AG10803 (cell line): ENCODE measurements at regions not wholly inside any gene's neighbourhood (a gene's known extent, or its start where the extent isn't known, plus 50 kb on each side); places are given as distances from the start of the nearest gene placed in this dataset.

Source experiments
- DNase-seq: peaks from one replicate; pipeline ENCODE4 v3.0.0; 2010; ENCODE audit warnings: low read depth
- H3K4me3 ChIP-seq: 2 replicates; pipeline ENCODE4 v1.5.1; 2011; ENCODE audit warnings: mild to moderate bottlenecking, low read length, control low read depth
- CTCF ChIP-seq: conservative IDR thresholded peaks from 2 replicates; pipeline ENCODE4 v1.5.1; 2011; ENCODE audit warnings: mild to moderate bottlenecking, low read length, control low read depth, inconsistent platforms

DNA sequence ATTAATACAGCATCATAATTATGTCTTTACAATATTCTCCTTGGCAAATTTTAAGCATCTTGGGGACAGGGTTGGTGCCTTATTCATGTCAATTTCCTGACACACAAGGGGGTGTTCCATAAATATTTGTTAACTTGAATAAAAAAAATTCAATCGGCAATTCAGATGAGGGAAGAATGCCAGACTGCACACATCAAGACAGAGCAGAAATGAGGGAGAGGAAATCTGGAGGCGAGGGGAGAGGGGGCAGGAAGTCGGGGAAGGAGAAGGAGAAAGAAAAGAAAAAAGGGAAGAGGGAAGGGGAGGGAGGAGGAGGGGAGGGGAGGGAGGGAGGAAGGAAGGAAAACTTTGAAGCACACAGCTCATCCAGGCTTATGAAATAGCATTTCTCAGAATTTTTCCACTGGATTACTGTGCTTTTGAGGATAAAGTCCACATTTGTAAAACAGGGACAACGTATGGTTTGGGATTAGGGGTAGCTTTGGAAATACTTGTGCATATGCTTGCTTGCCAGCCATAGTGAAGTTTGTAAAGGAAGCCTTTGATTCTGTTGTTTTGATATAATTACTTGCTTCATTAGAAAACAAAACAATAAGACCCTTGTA is 362.1 kb downstream of the SAMD5 start:
- TF ChIP-seq CTCF: no peak
- no peak for DNase-seq
- H3K4me3 ChIP-seq: no peak overlapping the region

DNA sequence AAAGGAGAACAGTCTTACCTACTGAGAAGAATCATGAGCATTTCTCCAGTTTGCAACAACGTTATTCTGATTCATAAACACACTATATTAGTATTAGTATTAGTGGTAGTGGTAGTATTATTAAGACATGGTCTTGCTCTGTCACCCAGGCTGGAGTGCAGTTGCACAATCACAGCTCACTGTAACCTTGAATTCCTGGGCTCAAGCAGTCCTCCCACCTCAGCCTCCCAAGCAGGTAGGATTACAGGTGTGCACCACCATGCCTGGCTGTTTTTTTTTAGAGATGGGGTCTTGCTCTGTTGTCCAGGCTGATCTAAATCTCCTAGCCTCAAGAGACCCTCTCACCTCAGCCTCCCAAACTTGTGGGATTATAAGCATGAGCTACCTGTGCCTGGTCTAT is 363.5 kb downstream of the SAMD5 start:
- TF ChIP-seq CTCF: no peak
- DNase-seq: no peak
- no peak overlapping the region for H3K4me3 ChIP-seq

GRCh38 chr6:147873816-147874215 is 365.3 kb downstream of the SAMD5 start:
- no peak for DNase-seq
- H3K4me3 ChIP-seq: no peak overlapping the region
- TF ChIP-seq CTCF: no peak

DNA sequence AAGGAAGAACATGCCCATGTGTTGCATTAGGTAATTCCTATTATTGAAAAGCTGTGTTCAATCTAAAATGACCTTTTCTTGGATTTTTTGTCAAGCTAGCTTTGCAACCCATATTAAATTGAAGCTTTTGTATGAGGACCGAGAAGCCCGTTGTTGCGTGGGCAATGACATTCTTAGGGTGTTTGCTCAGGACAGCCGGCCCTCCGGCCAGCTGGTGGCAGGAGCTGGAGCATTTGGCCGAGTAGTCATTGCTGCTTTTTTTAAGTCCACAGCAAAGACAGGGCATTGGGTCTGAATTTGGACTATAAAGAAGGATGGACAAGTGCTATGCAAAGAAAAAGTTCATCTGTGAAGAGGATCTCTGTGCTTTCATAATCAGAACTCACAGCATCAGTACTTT is 365.8 kb downstream of the SAMD5 start:
- H3K4me3 ChIP-seq: no peak overlapping the region
- no peak for TF ChIP-seq CTCF
- DNase-seq: no peak

DNA sequence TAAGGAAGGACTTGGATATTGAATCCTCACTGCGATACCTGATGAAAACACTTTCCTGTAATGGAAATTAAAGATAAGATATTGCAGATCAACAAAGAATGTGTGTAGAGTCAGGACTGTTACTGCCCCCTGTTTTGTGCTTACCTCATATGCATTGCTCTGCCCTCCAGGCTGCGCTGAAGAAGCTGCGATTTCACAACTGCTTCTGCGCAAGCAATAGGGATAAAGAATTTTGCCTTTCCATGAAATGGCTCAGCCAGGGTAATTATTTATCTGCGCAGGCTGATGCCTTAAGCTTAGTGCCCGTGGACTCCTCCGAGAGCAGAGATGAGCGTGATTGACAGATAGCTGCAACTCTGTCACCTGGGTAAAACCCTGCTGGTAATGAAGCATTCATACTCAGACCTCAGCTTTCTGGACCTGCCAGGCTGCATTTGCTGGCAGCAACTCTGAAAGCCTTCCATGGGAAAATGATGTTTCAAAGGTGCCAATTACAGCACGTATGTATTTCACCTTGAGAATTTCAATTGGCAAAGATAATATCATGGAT is 370.6 kb downstream of the SAMD5 start:
- H3K4me3 ChIP-seq: no peak overlapping the region
- TF ChIP-seq CTCF: no peak
- DNase-seq: no peak

DNA sequence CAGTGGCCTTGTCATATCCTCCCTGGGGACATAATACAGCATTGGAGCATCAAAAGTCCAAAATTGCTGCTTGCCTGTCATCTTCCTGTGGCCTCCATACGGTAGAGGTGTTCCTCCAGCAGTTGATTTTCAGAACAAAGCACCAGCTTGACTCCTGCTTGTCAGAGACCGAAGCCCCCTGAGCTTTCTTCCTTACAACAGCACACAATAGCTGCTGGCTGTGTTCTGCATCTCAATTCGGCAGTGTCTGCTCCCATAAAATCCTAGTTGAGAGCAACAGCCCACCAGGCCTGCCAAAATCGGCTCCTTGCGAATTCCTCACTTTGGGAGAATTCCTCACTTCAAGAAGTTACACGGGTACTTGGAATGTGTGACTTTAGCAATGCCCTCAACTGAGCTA is 372.9 kb downstream of the SAMD5 start:
- no peak for TF ChIP-seq CTCF
- no peak for DNase-seq
- H3K4me3 ChIP-seq: no peak overlapping the region

DNA sequence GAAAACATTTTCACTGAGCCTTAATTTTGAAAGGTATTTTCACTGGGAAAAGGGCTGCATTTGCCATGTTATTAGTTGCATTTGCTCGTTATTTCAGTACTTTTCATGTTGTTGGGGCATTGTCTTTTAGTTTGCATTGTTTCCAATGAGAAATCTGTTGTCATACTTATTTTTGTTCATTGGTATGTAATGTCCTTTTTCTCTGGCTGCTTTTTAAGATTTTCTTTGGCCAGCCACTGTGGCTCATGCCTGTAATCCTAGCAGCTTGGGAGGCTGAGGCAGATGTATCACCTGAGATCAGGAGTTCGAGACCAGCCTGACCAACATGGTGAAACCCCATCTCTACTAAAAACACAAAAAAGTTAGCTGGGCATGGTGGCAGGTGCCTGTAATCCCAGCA is 379.9 kb downstream of the SAMD5 start:
- H3K4me3 ChIP-seq: no peak overlapping the region
- DNase-seq: no peak
- no peak for TF ChIP-seq CTCF
